HG03196 (cell line): ENCODE measurements at regions not wholly inside any gene's neighbourhood (a gene's known extent, or its start where the extent isn't known, plus 50 kb on each side); places are given as distances from the start of the nearest gene placed in this dataset.
"Not testable (repeated sequence)": the region's sequence is repeated elsewhere in the genome, so short reads cannot be mapped to it uniquely, and the experiment has no call there.

Source experiments
- ATAC-seq: cut with Tn5 transposase; IDR thresholded peaks from one replicate; pipeline ENCODE4 v1.9.1; 2021; ENCODE audit not compliant: unreplicated experiment

GRCh38 chr3:10657339-10657738, 152.0 kb upstream of the ATP2B2 start:
- not testable (repeated sequence) for ATAC-seq

- ATAC-seq: no peak
These were observed 150.4 kb upstream of the SLC6A11 start for GRCh38 chr3:10665592-10665991.

GRCh38 chr3:10666621-10667020, 149.4 kb upstream of the SLC6A11 start:
- no peak for ATAC-seq

DNA sequence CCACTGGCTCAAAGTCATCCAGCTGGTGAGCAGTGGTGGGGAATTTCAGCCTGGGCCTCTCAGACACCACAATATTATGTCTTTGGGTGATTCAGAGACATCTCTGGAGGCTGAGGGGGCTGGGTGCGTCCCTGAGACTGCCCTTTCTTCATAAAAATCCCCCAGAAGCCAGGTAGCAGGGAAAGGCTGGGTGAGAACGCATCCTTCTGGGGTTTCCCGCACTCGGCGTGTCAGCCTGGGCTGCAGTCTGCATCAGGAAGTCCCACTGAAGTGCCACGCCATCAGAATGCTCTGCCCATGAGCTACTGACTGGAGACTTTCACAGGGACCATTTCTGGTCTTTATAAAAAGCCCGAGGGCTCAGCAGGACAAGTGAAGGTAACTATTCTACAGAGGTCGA, 148.8 kb upstream of the SLC6A11 start:
- no peak for ATAC-seq

DNA sequence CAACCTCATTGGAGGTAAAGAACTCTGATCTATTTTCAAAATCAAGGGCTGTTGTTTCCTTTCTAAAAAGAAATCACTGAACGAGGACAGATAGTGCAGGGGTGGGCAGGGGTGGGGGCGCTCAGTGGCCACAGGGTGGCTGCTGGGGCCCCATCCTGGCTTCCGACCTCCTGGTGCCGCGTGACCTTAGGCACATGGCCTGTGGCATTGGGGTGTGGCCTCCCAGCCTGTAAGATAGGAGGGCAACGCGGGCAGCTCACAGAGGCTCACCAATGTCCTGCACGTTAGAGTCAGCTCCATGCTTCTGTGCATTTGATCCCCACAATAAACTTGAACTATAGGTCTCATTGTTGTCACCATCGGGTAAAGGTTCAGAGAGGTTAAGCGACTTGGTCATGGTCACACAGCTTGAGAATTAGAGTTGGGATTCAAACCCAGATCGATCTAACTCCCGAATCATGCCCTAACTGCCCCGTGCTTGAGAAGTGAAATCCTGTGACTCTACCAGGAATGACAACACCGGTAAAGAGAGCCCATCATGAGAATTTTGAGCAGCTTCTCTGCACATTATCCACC, 148.0 kb upstream of the SLC6A11 start:
- no peak for ATAC-seq

GRCh38 chr3:10669490-10670048, 146.5 kb upstream of the SLC6A11 start:
- no peak for ATAC-seq

DNA sequence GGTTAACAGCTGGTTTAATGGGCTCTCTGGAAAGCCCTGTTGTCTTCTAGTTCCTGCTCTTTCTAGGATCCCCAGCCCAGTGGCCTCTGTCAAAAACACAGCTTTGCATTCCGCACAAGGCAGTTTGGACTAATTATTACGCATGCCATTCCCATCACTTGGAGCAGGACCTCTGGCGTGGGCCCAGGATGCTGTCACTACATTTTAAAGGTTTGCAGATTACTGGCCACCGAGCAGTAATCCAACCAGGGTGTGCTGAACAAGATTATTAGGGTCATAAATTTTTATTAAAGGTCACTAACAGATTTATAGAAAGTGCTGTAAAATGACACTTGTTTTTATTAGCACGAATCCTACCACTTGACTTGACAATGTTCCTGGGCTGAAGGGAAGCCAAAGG, 143.6 kb upstream of the SLC6A11 start:
- ATAC-seq: no peak

GRCh38 chr3:10674578-10674977, 141.4 kb upstream of the SLC6A11 start:
- ATAC-seq: no peak

DNA sequence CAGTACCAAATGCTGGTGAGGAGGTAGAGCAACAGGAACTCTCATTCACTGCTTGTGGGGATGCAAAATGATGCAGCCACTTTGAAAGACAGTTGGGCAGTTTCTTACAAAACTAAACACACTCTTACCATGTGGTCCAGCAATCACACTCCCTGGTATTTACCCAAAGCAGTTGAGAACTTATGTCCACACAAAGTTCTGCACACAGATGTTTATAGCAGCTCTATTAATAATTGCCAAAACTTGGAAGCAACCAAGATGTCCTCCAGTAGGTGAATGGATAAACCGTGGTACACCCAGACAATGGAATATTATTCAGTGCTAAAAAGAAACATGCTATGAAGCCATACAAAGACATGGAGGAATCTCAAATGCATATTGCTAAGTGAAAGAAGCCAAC, 139.1 kb upstream of the SLC6A11 start:
- ATAC-seq: no peak

DNA sequence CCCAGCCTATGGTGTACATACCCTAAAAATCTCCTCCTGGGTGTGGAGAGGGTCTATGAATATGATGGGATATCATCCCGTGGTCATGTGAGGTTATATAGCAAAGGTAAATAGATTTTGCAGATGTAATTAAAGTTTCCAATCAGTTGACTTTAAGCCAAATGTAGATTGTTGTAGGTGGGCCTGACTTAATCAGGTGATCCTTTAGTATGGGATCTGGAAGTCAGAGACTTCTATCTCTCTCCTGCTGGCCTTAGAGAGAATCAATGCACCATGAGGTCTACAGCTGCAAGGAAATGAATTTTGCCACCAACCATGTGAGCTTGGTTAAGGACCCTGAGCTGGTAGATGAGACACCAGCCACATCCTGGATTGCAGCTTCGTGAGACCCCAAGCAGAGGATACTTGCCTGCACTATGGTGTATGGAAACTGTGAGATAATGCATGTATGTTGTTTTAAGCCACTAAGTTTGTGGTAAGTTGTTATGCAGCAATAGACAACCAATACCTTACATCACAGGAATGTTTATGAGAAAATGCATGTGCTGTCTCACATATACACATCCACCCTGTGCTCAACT, 137.1 kb upstream of the SLC6A11 start:
- ATAC-seq: no peak

- no peak for ATAC-seq
These were observed 135.2 kb upstream of the SLC6A11 start for GRCh38 chr3:10680796-10681195.

DNA sequence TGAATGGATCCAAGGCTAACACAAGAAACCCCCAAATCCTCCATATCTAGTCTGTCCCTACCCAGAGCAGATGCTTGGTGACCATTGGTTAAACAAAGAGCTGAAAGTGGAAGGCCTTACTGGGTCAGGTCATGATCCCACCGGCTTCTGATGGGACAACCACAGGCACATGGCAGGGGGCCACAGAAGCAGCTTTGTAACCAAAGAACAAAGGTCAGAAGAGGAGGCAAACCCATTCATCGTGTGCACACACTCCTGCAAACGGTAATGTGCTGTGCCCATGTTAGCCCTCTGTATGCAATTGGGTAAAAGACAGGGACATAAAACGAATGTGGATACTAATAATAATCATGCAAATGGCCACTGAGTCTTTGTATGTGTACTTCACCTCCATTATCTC, 133.3 kb upstream of the SLC6A11 start:
- ATAC-seq: no peak

DNA sequence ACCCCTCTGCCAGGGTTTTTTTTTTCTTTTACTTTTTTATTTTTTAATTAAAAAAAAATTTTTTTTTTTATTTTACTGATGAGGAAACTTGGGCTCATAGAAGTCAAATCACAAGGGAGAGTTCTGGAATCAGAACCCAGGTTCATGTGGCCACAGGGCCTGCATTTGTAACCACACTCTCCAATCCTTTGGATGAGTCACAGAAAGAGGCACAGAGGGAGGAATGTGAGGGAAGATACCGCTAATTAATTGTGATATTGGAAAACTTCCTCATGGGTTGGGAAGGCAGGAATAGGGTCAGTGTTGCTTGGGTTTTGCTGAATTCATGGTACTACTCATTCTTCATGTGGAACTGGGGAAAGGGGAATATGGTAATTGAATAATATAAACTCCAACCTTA, 132.9 kb upstream of the SLC6A11 start:
- ATAC-seq: no peak

- ATAC-seq: no peak
These were observed 127.9 kb upstream of the SLC6A11 start for GRCh38 chr3:10688126-10688525.

GRCh38 chr3:10688548-10689172, 127.4 kb upstream of the SLC6A11 start:
- no peak for ATAC-seq

- ATAC-seq: no peak
These were observed 123.9 kb upstream of the SLC6A11 start for GRCh38 chr3:10692039-10692622.

- ATAC-seq: no peak
These were observed 122.6 kb upstream of the SLC6A11 start for GRCh38 chr3:10693457-10693856.

GRCh38 chr3:10694179-10694578, 121.8 kb upstream of the SLC6A11 start:
- no peak for ATAC-seq

DNA sequence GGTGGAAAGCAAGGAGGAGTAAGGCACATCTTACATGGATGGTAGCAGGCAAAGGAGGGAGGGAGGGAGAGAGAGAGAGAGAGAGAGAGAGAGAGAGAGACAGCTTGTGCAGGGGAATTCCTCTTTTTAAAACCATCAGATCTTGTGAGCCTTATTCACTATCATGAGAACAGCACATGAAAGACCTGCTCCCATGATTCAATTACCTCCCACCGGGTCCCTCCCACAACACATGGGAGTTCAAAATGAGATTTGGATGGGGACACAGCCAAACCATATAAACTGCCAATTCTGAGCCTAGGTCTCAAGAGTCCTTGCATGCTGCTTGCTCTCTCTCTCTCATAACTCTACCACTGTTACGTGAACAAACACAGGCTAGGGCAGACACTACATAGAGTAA, 120.8 kb upstream of the SLC6A11 start:
- ATAC-seq: not testable (repeated sequence)

- ATAC-seq: no peak
These were observed 120.3 kb upstream of the SLC6A11 start for GRCh38 chr3:10695595-10696285.

GRCh38 chr3:10697918-10698317, 118.1 kb upstream of the SLC6A11 start:
- no peak for ATAC-seq
